MCF 10A (cell line): ENCODE measurements at regions not wholly inside any gene's neighbourhood (a gene's known extent, or its start where the extent isn't known, plus 50 kb on each side); places are given as distances from the start of the nearest gene placed in this dataset.

Experiments
- BruUV-seq: library from RNA; stranded (reverse); fragments of 400-500 nt; replicated peaks from 2 replicates; lab custom pipeline; 2021; lab: Mats Ljungman, UMichigan
- CTCF ChIA-PET: fragments of 300-600 bp; sonication (Branson Sonifier 250); formaldehyde crosslinking; extraction: SDS; loops from one replicate; lab custom pipeline; 2021; ENCODE audit warnings: antibody characterized with exemption, inconsistent platforms; lab: Yijun Ruan, JAX
- POLR2A ChIA-PET: fragments of 300-600, 350-650 bp; sonication (Branson Sonifier 250); formaldehyde crosslinking; extraction: SDS; loops from one replicate; lab custom pipeline; 2020; ENCODE audit warnings: antibody characterized with exemption, inconsistent platforms; lab: Yijun Ruan, JAX
- DNase-seq: peaks from one replicate; pipeline ENCODE4 v3.0.0-alpha.2; 2018; ENCODE audit not compliant: unreplicated experiment
- H3K27ac Mint-ChIP-seq: one replicate; pipeline ENCODE4 v1.8.0; 2022; ENCODE audit warnings: mild to moderate bottlenecking, low read depth, mixed read lengths; ENCODE audit not compliant: unreplicated experiment
- H3K27me3 Mint-ChIP-seq: one replicate; pipeline ENCODE4 v1.8.0; 2022; ENCODE audit warnings: mixed read lengths; ENCODE audit not compliant: insufficient read depth, unreplicated experiment
- H3K36me3 Mint-ChIP-seq: one replicate; pipeline ENCODE4 v1.8.0; 2022; ENCODE audit warnings: mild to moderate bottlenecking, moderate library complexity, mixed read lengths; ENCODE audit not compliant: insufficient read depth, unreplicated experiment
- H3K4me1 Mint-ChIP-seq: one replicate; pipeline ENCODE4 v1.8.0; 2022; ENCODE audit warnings: mixed read lengths; ENCODE audit not compliant: insufficient read depth, unreplicated experiment
- H3K4me3 Mint-ChIP-seq: one replicate; pipeline ENCODE4 v1.8.0; 2022; ENCODE audit warnings: mild to moderate bottlenecking, moderate library complexity, mixed read lengths; ENCODE audit not compliant: unreplicated experiment
- H3K9me3 Mint-ChIP-seq: one replicate; pipeline ENCODE4 v1.8.0; 2022; ENCODE audit warnings: mixed read lengths; ENCODE audit not compliant: unreplicated experiment
- intact Hi-C: fragments of 100-400 bp; cut with micrococcal nuclease; formaldehyde crosslinking; loops from 2 replicates; pipeline ENCODE4 v1.14.1; 2022
- TF ChIP-seq, protein P1 (sequence below): fragments of 200-600 bp; IDR thresholded peaks from one replicate; pipeline ENCODE4 v1.8.0; 2022; ENCODE audit warnings: antibody characterized with exemption, mild to moderate bottlenecking; ENCODE audit not compliant: unreplicated experiment

DNA sequence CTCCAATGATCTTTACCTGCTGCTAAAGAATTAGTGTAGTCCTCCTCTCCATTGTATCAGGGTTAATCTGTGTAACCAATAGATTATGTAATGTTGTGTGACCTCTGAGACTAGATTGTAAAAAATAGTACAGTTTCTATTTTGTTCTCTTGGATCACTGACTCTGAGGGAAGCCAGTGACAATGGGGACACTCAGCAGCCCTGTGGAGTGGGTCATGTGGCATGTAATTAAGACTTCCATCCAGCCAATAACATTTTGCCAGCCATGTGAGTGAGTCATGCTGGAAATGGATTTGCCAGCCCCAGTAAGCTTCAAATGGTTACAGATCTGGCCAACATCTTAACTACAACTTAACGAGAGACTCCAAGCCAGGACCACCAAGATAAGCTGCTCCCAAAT, 332.3 kb downstream of the PTTG2 start:
- intact Hi-C loops, result no loop called here
- H3K27ac Mint-ChIP-seq, result no peak overlapping the region
- DNase-seq, result no peak
- BruUV-seq, result no TSS peak
- H3K4me3 Mint-ChIP-seq, result no peak overlapping the region
- H3K27me3 Mint-ChIP-seq, result no peaks in the 10 kb centered on the region
- CTCF ChIA-PET, result interaction anchor here (0.6 kb wide), 1 partner anchor 383 kb away, joined by 5 read pairs; no protein-coding TSS in a partner anchor
- H3K36me3 Mint-ChIP-seq, result no peaks in the 10 kb centered on the region
- POLR2A ChIA-PET, result interaction anchor here (0.5 kb wide), 1 partner anchor 328 kb away, joined by 3 read pairs; no protein-coding TSS in a partner anchor
- peaks cover 16% of the 10 kb centered on the region for H3K9me3 Mint-ChIP-seq
- no peaks in the 10 kb centered on the region for H3K4me1 Mint-ChIP-seq
- TF ChIP-seq, protein P1, sequence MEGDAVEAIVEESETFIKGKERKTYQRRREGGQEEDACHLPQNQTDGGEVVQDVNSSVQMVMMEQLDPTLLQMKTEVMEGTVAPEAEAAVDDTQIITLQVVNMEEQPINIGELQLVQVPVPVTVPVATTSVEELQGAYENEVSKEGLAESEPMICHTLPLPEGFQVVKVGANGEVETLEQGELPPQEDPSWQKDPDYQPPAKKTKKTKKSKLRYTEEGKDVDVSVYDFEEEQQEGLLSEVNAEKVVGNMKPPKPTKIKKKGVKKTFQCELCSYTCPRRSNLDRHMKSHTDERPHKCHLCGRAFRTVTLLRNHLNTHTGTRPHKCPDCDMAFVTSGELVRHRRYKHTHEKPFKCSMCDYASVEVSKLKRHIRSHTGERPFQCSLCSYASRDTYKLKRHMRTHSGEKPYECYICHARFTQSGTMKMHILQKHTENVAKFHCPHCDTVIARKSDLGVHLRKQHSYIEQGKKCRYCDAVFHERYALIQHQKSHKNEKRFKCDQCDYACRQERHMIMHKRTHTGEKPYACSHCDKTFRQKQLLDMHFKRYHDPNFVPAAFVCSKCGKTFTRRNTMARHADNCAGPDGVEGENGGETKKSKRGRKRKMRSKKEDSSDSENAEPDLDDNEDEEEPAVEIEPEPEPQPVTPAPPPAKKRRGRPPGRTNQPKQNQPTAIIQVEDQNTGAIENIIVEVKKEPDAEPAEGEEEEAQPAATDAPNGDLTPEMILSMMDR, result no peak

DNA sequence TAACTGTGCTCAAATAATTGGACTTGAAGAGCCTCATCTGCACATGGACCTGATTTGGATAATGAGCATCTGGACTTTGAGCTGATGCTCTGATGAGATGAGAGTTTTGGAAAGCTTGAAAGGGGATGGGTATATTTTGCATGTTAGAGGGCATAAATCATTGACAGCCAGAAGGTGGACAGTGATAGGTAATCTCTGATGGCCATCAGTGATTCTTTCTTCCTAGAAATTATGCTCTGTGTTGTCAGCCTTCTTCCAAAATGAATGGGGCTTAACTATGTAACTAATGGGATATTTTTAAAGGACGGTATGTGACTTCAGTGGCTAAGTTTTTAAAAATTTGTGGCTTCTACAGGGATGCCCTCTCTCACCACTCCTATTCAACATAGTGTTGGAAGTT, 334.0 kb downstream of the PTTG2 start:
- intact Hi-C loops, result no loop called here
- no TSS peak for BruUV-seq

DNA sequence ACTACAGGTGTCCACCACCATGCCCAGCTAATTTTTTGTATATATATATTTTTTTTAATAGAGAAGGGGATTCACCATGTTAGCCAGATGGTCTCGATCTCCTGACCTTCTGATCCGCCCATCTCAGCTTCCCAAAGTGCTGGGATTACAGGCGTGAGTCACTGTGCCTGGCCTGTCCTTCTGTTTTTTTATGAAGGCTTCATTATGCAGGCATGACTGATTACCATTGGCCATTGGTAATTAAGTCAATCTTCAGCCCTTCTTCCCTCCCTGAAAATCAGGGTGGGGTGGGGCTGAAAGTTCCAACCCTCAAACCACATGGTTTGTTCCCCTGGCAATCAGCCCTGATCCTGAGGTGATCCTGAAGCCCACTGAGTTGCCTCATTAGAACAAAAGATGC, 336.9 kb downstream of the PTTG2 start:
- ChIA-PET POLR2A (no interaction called here), CTCF (no interaction called here)
- Mint-ChIP-seq H3K9me3 (peaks cover 41% of the 10 kb centered on the region), H3K27me3 (no peaks in the 10 kb centered on the region), H3K36me3 (no peaks in the 10 kb centered on the region), H3K4me1 (no peaks in the 10 kb centered on the region), H3K27ac (no peak overlapping the region), H3K4me3 (no peak overlapping the region)
- DNase-seq, result no peak
- BruUV-seq, result no TSS peak
- intact Hi-C loops, result no loop called here
- TF ChIP-seq, protein P1, result no peak

More for the DNA sequence above, 334.0 kb downstream of the PTTG2 start:
- Mint-ChIP-seq H3K4me1 (no peaks in the 10 kb centered on the region), H3K4me3 (no peak overlapping the region), H3K9me3 (peaks cover 22% of the 10 kb centered on the region), H3K27me3 (no peaks in the 10 kb centered on the region), H3K27ac (no peak overlapping the region), H3K36me3 (no peaks in the 10 kb centered on the region)
- no peak for DNase-seq
- ChIA-PET CTCF (interaction anchor here (0.7 kb wide), 1 partner anchor 405 kb away, joined by 3 read pairs; no protein-coding TSS in a partner anchor), POLR2A (interaction anchor here (0.6 kb wide), 1 partner anchor 215 kb away, joined by 3 read pairs; no protein-coding TSS in a partner anchor)
- TF ChIP-seq, protein P1, result no peak

- no peak overlapping the region for H3K4me3 Mint-ChIP-seq
- no peaks in the 10 kb centered on the region for H3K36me3 Mint-ChIP-seq
- no peak for DNase-seq
- no TSS peak for BruUV-seq
- ChIA-PET CTCF (interaction anchor here (0.6 to 1.0 kb wide), 3 partner anchors 119 to 388 kb away, joined by 3 to 4 read pairs (median 3); no protein-coding TSS in a partner anchor), POLR2A (interaction anchor here (0.6 to 1.0 kb wide), 3 partner anchors 11 to 68 kb away, joined by 3 to 4 read pairs (median 3); no protein-coding TSS in a partner anchor)
- no peaks in the 10 kb centered on the region for H3K4me1 Mint-ChIP-seq
- H3K27ac Mint-ChIP-seq, result no peak overlapping the region
- TF ChIP-seq, protein P1, result no peak
- H3K27me3 Mint-ChIP-seq, result no peaks in the 10 kb centered on the region
- H3K9me3 Mint-ChIP-seq, result peaks cover 41% of the 10 kb centered on the region
- intact Hi-C loops, result no loop called here
Measured at GRCh38 chr4:38298868-38299713, 338.9 kb downstream of the PTTG2 start.
